HEK293 (cell line): ENCODE measurements at regions not wholly inside any gene's neighbourhood (a gene's known extent, or its start where the extent isn't known, plus 50 kb on each side); places are given as distances from the start of the nearest gene placed in this dataset.

ENCODE experiments used
- REST ChIP-seq: fragments of 450-650 bp; formaldehyde crosslinking; IDR thresholded peaks from 2 replicates; pipeline ENCODE4 v1.5.1; 2016; ENCODE audit warnings: missing biosample characterization, missing genetic modification characterization
- SP2 ChIP-seq: fragments of 450-650 bp; formaldehyde crosslinking; IDR thresholded peaks from 2 replicates; pipeline ENCODE4 v1.5.1; 2016; ENCODE audit warnings: missing biosample characterization, missing genetic modification characterization
- ZNF114 ChIP-seq: fragments of 450-650 bp; formaldehyde crosslinking; IDR thresholded peaks from 2 replicates; pipeline ENCODE4 v1.5.0; 2017; ENCODE audit warnings: missing biosample characterization, missing genetic modification characterization
- ZNF138 ChIP-seq: fragments of 450-650 bp; formaldehyde crosslinking; IDR thresholded peaks from 2 replicates; pipeline ENCODE4 v1.5.1; 2016; ENCODE audit warnings: missing biosample characterization, missing genetic modification characterization, borderline replicate concordance
- ZNF174 ChIP-seq: fragments of 450-650 bp; formaldehyde crosslinking; IDR thresholded peaks from 2 replicates; pipeline ENCODE4 v1.5.0; 2017; ENCODE audit warnings: missing biosample characterization, mild to moderate bottlenecking, missing genetic modification characterization
- ZNF19 ChIP-seq: fragments of 450-650 bp; formaldehyde crosslinking; IDR thresholded peaks from 2 replicates; pipeline ENCODE4; 2016; ENCODE audit warnings: missing biosample characterization, missing genetic modification characterization, low read depth
- ZNF354C ChIP-seq: fragments of 450-650 bp; formaldehyde crosslinking; IDR thresholded peaks from 2 replicates; pipeline ENCODE4 v1.5.1; 2016; ENCODE audit warnings: missing biosample characterization, missing genetic modification characterization, low read depth, borderline replicate concordance
- ZNF747 ChIP-seq: fragments of 450-650 bp; formaldehyde crosslinking; IDR thresholded peaks from 2 replicates; pipeline ENCODE4 v1.5.1; 2016; ENCODE audit warnings: missing biosample characterization, missing genetic modification characterization
- ZNF837 ChIP-seq: fragments of 450-650 bp; formaldehyde crosslinking; IDR thresholded peaks from 2 replicates; pipeline ENCODE4 v1.5.1; 2016; ENCODE audit warnings: missing biosample characterization, missing genetic modification characterization
- TF ChIP-seq, protein P1 (sequence below): fragments of 450-650 bp; formaldehyde crosslinking; IDR thresholded peaks from 2 replicates; pipeline ENCODE4 v1.5.1; 2016; ENCODE audit warnings: missing biosample characterization, missing genetic modification characterization
- TF ChIP-seq, protein P2 (sequence below): fragments of 450-650 bp; formaldehyde crosslinking; IDR thresholded peaks from 2 replicates; pipeline ENCODE4 v1.5.1; 2017; ENCODE audit warnings: missing biosample characterization, missing genetic modification characterization

GRCh38 chr18:25927830-25928229 is 162.6 kb downstream of the SS18 start:
- TF ChIP-seq ZNF174 (tag by site-specific recombination) (no peak), ZNF114 (tag by site-specific recombination) (no peak), ZNF354C (no peak), ZNF19 (no peak), REST (tag by site-specific recombination) (no peak), ZNF747 (tag by site-specific recombination) (no peak), ZNF138 (tag by site-specific recombination) (no peak), ZNF837 (tag by site-specific recombination) (no peak), SP2 (tag by site-specific recombination) (no peak)
- TF ChIP-seq, protein P1, sequence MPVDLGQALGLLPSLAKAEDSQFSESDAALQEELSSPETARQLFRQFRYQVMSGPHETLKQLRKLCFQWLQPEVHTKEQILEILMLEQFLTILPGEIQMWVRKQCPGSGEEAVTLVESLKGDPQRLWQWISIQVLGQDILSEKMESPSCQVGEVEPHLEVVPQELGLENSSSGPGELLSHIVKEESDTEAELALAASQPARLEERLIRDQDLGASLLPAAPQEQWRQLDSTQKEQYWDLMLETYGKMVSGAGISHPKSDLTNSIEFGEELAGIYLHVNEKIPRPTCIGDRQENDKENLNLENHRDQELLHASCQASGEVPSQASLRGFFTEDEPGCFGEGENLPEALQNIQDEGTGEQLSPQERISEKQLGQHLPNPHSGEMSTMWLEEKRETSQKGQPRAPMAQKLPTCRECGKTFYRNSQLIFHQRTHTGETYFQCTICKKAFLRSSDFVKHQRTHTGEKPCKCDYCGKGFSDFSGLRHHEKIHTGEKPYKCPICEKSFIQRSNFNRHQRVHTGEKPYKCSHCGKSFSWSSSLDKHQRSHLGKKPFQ, result no peak
- TF ChIP-seq, protein P2, sequence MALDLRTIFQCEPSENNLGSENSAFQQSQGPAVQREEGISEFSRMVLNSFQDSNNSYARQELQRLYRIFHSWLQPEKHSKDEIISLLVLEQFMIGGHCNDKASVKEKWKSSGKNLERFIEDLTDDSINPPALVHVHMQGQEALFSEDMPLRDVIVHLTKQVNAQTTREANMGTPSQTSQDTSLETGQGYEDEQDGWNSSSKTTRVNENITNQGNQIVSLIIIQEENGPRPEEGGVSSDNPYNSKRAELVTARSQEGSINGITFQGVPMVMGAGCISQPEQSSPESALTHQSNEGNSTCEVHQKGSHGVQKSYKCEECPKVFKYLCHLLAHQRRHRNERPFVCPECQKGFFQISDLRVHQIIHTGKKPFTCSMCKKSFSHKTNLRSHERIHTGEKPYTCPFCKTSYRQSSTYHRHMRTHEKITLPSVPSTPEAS (tag by site-specific recombination), result no peak
